IPS DF 6.9 (cell line): ENCODE measurements at regions not wholly inside any gene's neighbourhood (a gene's known extent, or its start where the extent isn't known, plus 50 kb on each side); places are given as distances from the start of the nearest gene placed in this dataset.

ENCODE experiments used
- DNase-seq: peaks from one replicate; pipeline ENCODE4 v3.0.0-alpha.2; 2013; ENCODE audit warnings: low read depth, low spot score
- H3K27ac ChIP-seq: one replicate; pipeline ENCODE4 v1.5.1; 2013; ENCODE audit warnings: low read length, control low read depth
- H3K27me3 ChIP-seq: 2 replicates; pipeline ENCODE4 v1.6.1; 2013; ENCODE audit warnings: mild to moderate bottlenecking, low read length; ENCODE audit not compliant: control insufficient read depth, insufficient read depth
- H3K36me3 ChIP-seq: 2 replicates; pipeline ENCODE4 v1.6.1; 2013; ENCODE audit warnings: low read length; ENCODE audit not compliant: control insufficient read depth, insufficient read depth
- H3K4me1 ChIP-seq: 2 replicates; pipeline ENCODE4 v1.6.1; 2013; ENCODE audit warnings: low read length; ENCODE audit not compliant: control insufficient read depth, insufficient read depth
- H3K4me3 ChIP-seq: 2 replicates; pipeline ENCODE4 v1.5.1; 2013; ENCODE audit warnings: mild to moderate bottlenecking, low read length
- H3K9me3 ChIP-seq: 2 replicates; pipeline ENCODE4 v1.6.1; 2013; ENCODE audit warnings: low read length, inconsistent platforms; ENCODE audit not compliant: control insufficient read depth, insufficient read depth
- WGBS: extraction: QIAGEN DNeasy Blood & Tissue Kit; methylation state at CpG from one replicate; pipeline ENCODE4 v1.1.7; 2013; ENCODE audit warnings: mixed read lengths, missing lambda C conversion rate; ENCODE audit not compliant: insufficient read length, insufficient coverage; 5-methylcytosine and 5-hydroxymethylcytosine counted together

DNA sequence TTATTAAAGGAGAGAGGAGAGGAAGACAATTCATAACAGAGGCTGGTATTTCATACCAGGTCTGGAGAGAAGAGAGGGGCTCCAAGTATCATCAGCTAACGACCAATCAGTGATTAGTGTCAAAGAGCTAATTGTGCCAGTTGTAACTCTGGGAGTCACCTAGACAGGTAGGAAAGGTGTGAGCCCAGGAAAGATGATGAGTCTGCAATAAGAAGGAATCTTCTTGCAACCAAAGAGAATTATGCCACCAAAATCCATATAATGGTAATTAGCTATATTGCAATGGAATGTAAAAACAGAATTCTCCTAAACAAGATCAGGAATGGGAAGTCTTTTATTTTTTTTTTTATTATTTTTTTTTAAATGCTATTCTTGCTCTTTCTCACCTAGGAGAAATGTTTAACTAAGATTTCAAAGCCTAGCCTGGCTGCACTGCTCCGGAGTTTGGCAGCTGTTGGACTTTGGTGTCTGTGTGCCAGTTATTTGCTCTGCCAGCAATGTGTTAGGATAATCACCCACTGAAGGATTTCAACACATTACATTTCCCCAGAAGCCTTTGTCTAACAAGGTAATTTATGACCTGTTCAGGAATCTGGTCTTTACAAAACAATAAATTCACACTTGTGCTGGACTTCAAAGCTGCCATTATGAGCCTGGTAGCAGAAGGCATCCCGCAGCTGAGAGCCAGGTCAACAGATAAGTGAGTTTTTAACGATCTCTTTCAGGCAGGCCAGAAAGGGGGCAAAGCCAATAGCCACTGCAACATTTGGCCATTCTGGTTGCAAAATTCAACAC is 89.4 kb downstream of the FOXB1 start:
- Histone ChIP-seq H3K27ac (no peak overlapping the region), H3K27me3 (no peaks in the 10 kb centered on the region), H3K4me3 (no peak overlapping the region), H3K4me1 (no peaks in the 10 kb centered on the region), H3K9me3 (no peaks in the 10 kb centered on the region), H3K36me3 (no peaks in the 10 kb centered on the region)
- no peak for DNase-seq
- WGBS = no CpG with 5 or more reads among the region's 4 CpGs

DNA sequence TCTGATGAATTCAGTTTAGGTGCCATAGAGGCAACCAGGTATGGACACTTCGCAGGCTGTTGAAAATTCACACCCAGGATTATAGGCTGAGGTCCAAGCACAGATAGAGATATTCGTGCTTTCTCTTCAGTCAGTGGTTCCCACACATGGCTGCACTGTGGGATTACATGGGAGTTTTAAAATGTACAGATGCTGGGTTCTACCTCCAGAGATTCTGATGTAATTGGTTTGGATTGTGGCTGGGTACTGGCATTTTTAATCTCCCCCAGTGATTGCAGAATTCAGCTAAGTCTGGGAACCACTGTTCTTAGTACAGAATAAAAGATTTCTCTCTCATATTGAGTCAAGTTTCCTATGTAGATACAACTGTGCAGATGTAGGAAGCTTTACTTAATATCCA is 91.6 kb downstream of the FOXB1 start:
- Histone ChIP-seq H3K4me1 (no peaks in the 10 kb centered on the region), H3K9me3 (no peaks in the 10 kb centered on the region), H3K36me3 (no peaks in the 10 kb centered on the region), H3K27me3 (no peaks in the 10 kb centered on the region), H3K4me3 (no peak overlapping the region), H3K27ac (no peak overlapping the region)
- no CpG with 5 or more reads among the region's 2 CpGs for WGBS
- DNase-seq = no peak

DNA sequence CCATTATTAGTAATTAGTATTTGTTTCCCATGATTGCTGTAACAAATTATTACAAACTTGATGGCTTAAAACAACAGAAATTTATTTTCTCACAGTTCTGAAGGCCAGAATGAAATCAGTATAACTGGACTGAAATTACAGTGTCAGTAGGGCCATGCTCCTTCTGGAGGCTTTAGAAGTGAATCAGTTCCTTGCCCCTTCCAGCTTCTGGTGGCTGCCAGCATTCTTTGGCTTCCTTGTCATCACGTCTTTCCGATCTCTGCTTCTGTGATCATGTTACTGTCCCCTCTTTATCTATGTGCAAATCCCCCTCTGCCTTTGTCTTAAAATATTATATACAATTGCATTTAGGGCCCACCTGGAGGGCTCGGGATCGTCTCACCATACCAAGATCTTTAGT is 92.0 kb downstream of the FOXB1 start:
- Histone ChIP-seq H3K4me3 (no peak overlapping the region), H3K9me3 (no peaks in the 10 kb centered on the region), H3K27ac (no peak overlapping the region), H3K36me3 (no peaks in the 10 kb centered on the region), H3K4me1 (no peaks in the 10 kb centered on the region), H3K27me3 (no peaks in the 10 kb centered on the region)
- no peak for DNase-seq
- no CpG with 5 or more reads among the region's 4 CpGs for WGBS

DNA sequence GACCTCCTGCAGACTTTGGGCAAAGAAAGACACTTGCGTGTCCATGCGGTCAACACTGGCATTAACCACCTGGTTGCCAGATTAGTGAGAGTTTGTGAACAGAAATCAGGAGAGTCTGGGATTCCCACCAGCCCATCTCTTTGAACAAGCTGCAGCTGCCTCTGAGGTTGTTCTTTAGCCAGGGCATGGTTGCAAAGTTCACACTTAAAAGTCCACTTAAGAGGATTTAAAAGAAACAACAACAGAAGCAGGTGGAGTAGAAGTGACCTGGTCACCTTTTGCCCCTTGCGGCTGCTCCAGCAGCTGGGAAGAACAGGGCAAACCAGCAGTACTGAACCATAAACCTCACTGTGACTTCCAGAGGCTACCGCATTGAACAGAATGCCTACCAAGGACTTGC is 97.3 kb downstream of the FOXB1 start:
- no peak for DNase-seq
- no peaks in the 10 kb centered on the region for H3K9me3 ChIP-seq
- no peaks in the 10 kb centered on the region for H3K27me3 ChIP-seq
- no peaks in the 10 kb centered on the region for H3K36me3 ChIP-seq
- no CpG with 5 or more reads among the region's 4 CpGs for WGBS
- H3K27ac ChIP-seq = no peak overlapping the region
- H3K4me1 ChIP-seq = no peaks in the 10 kb centered on the region
- no peak overlapping the region for H3K4me3 ChIP-seq

DNA sequence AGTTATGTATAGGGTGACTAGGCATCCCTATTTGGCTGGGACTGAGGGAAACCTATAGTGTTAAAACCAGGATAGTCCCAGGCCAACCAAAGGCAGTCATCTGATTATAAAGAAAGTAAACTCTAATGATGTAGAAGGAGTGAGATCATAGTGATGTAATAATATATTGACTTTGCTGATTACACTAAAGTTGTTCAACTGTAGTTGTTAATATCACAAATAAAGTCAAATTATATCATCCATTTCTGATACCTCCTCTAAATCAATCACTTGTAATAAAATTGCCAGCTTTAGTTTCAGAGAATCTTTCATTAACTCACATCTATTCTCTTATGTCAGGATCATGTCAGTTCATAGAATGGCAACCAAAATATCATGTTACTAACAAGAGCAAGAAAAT is 98.6 kb downstream of the FOXB1 start:
- Histone ChIP-seq H3K27ac (no peak overlapping the region), H3K27me3 (no peaks in the 10 kb centered on the region), H3K4me1 (no peaks in the 10 kb centered on the region), H3K4me3 (no peak overlapping the region), H3K9me3 (no peaks in the 10 kb centered on the region; the same call in 1 of the 2 replicates), H3K36me3 (no peaks in the 10 kb centered on the region)
- no peak for DNase-seq

DNA sequence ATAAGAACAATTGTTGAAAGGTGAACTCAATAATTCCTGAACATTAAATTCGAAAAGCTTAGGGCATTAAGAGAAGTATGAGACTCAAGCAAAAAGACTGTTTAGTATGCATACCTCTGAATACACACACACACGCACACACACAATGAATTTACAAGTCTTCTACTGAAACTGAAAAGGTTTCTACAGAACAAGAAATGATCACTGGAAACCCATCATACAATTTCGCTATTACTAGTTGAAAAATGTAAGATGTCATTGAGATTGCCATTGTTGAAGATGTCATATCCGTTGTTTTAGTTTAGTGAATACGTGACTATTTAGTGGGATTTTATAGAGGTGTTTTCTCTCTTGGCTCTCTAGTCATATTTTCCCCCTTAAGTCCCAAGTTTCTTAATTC is 106.8 kb downstream of the FOXB1 start:
- WGBS = no CpG with 5 or more reads among the region's 5 CpGs
- H3K9me3 ChIP-seq = no peaks in the 10 kb centered on the region; the same call in 1 of the 2 replicates
- no peaks in the 10 kb centered on the region for H3K27me3 ChIP-seq
- no peak overlapping the region for H3K27ac ChIP-seq
- peaks cover 2% of the 10 kb centered on the region; the same call in 1 of the 2 replicates for H3K4me1 ChIP-seq
- DNase-seq = no peak
- no peaks in the 10 kb centered on the region for H3K36me3 ChIP-seq
- H3K4me3 ChIP-seq = no peak overlapping the region

DNA sequence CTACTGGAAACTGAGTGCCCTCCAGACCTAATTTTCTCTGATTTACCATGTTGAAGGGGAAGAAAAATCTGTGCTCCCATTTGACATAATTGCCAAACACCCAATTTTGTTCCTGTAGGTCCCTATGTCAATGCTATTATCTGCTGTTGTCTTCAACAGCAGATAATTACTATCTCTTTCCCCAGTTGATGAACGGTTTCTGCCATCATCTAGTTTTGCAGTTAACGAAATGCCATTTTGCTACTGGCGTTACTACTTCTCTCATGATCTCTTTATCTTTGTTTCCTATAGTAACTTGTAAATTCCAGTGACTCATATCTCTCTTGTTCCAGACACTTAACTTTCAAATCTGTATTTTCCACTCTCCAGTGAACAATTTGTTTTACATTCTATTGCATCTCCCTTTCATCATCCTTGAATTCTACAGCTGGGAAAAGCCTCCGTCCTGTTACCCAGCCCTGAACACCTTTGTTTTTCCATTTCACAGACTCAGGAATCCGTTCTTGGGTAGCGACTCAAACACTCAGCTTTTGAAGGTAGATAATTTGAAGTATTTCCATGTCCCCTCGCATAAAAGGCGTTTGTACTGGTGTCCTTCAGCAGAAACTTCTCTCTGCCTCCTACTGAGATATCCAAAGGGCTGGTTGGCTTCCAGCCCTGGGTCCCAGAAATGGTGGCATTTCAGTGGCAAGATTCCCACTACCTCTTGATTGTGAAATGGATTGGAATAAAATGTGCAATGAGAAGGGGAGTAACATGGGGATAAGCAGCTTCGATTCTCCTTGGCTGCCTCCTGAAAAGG is 111.7 kb downstream of the FOXB1 start:
- Histone ChIP-seq H3K4me3 (no peak overlapping the region), H3K27ac (no peak overlapping the region), H3K9me3 (no peaks in the 10 kb centered on the region), H3K27me3 (no peaks in the 10 kb centered on the region), H3K4me1 (peaks cover 7% of the 10 kb centered on the region; the same call in 1 of the 2 replicates), H3K36me3 (no peaks in the 10 kb centered on the region)
- WGBS = no CpG with 5 or more reads among the region's 9 CpGs
- DNase-seq = no peak

DNA sequence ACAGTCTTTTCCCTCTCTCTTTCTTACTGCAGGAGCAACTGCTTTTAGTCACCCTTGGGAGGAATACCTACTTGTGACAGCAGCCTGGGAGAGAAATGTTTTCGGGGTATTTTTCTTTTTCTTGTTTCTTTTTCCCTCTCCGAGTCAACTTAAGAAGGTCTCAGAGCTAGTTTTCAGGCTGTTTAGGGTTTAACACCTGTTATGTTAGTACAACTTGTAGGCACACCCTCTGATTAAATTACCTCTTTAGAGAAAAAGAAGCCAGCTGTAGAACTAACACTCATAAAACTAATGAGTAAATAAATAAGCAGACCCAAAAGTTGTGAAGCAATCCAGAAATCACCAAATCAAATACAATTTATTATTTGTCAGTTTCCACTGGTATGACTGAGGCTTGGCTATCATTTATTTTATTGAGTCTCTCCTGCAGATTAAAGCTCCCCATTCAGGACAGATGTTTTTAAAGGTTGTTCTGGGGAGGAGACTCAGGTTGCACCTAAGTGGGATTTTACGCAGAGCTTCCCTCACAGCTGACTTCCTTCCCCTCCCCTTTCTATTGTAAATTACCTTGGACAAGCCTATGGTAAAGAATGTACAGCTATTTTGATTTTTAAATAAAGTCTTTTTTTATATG is 112.5 kb downstream of the FOXB1 start:
- DNase-seq = no peak
- H3K4me3 ChIP-seq = no peak overlapping the region
- H3K9me3 ChIP-seq = no peaks in the 10 kb centered on the region
- H3K36me3 ChIP-seq = no peaks in the 10 kb centered on the region
- WGBS = no CpG with 5 or more reads among the region's 3 CpGs
- H3K27me3 ChIP-seq = no peaks in the 10 kb centered on the region
- H3K27ac ChIP-seq = no peak overlapping the region
- peaks cover 7% of the 10 kb centered on the region; the same call in 1 of the 2 replicates for H3K4me1 ChIP-seq

DNA sequence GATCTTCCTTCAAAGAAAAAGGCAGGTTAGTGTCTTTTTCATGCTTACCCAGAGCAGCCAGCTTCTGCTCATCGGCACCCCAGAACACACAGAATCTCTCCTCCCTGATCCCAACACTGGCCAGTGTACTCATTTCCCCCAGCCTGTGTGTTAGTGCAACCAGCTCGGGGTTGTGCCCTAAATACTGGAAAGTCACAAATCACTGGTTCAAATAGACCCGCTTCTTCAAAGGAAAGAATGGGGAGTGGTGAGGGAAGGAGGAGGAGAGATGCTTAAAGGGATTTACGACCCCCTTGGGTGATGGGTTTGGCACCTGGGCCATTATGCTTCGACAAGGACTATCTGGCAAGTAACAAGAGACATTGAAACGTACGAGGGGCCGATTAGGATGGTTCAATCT is 114.0 kb downstream of the FOXB1 start:
- whole genome bisulfite sequencing = no CpG with 5 or more reads among the region's 8 CpGs
- no peaks in the 10 kb centered on the region for H3K9me3 ChIP-seq
- H3K27ac ChIP-seq = no peak overlapping the region
- H3K4me3 ChIP-seq = no peak overlapping the region
- DNase-seq = no peak
- no peaks in the 10 kb centered on the region for H3K36me3 ChIP-seq
- H3K4me1 ChIP-seq = peaks cover 7% of the 10 kb centered on the region; the same call in 1 of the 2 replicates
- H3K27me3 ChIP-seq = no peaks in the 10 kb centered on the region

DNA sequence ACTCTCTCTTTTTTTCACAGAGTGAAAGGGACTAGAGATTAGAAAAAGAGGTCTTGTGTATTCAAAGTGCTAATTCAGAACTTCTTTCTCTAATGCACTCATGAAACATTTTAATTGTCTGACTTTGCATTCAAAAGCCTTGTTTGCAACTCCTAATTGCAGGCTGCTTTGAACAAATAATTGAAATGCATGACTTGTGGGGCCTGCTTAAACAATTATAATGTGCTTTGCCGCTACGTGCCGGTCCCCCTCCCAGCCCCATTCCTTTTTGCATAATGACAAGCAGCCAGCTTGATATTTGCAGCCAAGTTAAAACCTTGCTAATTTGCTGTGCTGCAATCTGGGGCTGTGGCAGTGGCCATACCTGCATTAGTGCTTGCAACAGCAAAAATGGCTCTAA is 114.5 kb downstream of the FOXB1 start:
- DNase-seq = no peak
- no peaks in the 10 kb centered on the region for H3K9me3 ChIP-seq
- H3K4me1 ChIP-seq = peaks cover 7% of the 10 kb centered on the region; the same call in 1 of the 2 replicates
- no peak overlapping the region for H3K4me3 ChIP-seq
- no CpG with 5 or more reads among the region's 3 CpGs for WGBS
- no peaks in the 10 kb centered on the region for H3K36me3 ChIP-seq
- no peaks in the 10 kb centered on the region for H3K27me3 ChIP-seq
- H3K27ac ChIP-seq = no peak overlapping the region
